Adipocyte (in vitro differentiated cells): ENCODE measurements at regions not wholly inside any gene's neighbourhood (a gene's known extent, or its start where the extent isn't known, plus 50 kb on each side); places are given as distances from the start of the nearest gene placed in this dataset.

Experiments
- DNase-seq: peaks from one replicate; pipeline ENCODE4 v3.0.0-alpha.2; 2015; ENCODE audit warnings: low read depth
- H3K27me3 ChIP-seq: replicated peaks from 2 replicates; pipeline ENCODE4 v1.7.0; 2013; ENCODE audit warnings: mild to moderate bottlenecking, low read length, moderate library complexity; ENCODE audit not compliant: control insufficient read depth, insufficient read depth
- H3K36me3 ChIP-seq: 2 replicates; pipeline ENCODE4 v1.7.0; 2013; ENCODE audit warnings: low read length, mild to moderate bottlenecking, moderate library complexity; ENCODE audit not compliant: control insufficient read depth, insufficient read depth, severe bottlenecking
- H3K4me1 ChIP-seq: 2 replicates; pipeline ENCODE4 v1.7.0; 2013; ENCODE audit warnings: mild to moderate bottlenecking, low read length, moderate library complexity; ENCODE audit not compliant: control insufficient read depth, insufficient read depth
- H3K4me3 ChIP-seq: 2 replicates; pipeline ENCODE4 v1.7.0; 2013; ENCODE audit warnings: mild to moderate bottlenecking, low read length, moderate library complexity
- H3K9ac ChIP-seq: 2 replicates; pipeline ENCODE4 v1.7.0; 2013; ENCODE audit warnings: mild to moderate bottlenecking, low read length, moderate library complexity
- H3K9me3 ChIP-seq: 2 replicates; pipeline ENCODE4 v1.7.0; 2013; ENCODE audit warnings: mild to moderate bottlenecking, low read length, moderate library complexity; ENCODE audit not compliant: control insufficient read depth

DNA sequence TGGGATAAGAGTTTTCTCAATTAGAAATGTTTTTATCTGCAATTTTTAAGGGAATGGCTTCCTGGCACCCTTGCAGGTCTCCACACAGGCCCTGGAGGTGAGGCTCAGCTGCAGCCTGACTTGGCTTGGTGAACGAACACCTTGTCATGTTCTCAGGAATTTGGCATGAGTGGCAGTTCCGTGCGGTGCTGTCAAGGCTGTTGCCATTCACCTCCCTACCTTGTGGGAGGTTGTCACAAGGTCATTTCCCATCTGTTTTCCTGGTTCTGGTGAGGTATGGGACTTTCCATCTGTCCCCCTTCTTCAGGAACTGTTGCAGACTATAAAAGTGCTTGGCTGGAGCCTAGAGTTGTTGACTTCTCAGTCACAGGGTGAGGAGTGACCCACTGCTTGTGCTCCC, 82.9 kb downstream of the ELOVL4 start:
- DNase-seq = no peak
- Histone ChIP-seq H3K36me3 (no peaks in the 10 kb centered on the region), H3K4me3 (no peak overlapping the region), H3K4me1 (no peaks in the 10 kb centered on the region), H3K9ac (no peak overlapping the region), H3K9me3 (no peaks in the 10 kb centered on the region), H3K27me3 (no peaks in the 10 kb centered on the region)

DNA sequence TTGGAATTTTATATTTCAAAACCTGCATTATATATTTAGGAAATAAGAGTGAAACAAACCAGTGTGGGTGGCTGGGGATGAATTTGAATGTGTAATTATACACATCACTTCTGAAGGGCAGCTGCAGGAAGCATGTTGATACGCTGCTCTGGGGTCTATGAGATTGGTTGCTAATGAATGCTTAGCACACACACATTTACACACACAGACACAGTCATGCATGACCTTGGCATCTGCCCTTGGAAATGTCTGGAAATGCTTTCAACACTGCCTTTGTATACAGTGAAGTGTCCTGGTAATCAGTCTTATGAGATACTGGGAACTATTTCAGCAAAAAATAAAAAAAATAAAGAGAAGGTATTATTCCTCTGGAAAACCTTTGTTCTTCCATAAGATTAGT, 83.4 kb downstream of the ELOVL4 start:
- H3K4me3 ChIP-seq = no peak overlapping the region
- no peaks in the 10 kb centered on the region for H3K9me3 ChIP-seq
- H3K9ac ChIP-seq = no peak overlapping the region
- DNase-seq = no peak
- no peaks in the 10 kb centered on the region for H3K27me3 ChIP-seq
- H3K4me1 ChIP-seq = no peaks in the 10 kb centered on the region
- H3K36me3 ChIP-seq = no peaks in the 10 kb centered on the region

DNA sequence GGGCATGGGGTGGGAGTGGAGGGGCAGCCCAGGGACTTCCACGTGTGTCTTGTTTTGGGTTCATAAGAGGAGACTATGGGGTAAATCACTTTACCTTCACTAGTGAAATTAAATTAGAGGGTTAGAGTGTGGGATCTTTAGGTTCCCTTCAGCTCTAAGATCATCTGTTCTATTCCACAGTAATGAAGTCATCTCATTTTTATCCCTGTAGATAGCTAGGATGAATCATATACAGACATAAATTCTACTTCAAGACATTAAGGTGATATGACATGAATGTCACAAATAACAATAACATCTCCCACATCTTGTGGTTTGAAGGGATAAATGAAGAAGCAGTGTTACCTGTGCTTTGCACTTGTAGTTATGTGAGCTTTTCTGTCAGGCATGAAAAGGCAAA, 83.8 kb downstream of the ELOVL4 start:
- no peaks in the 10 kb centered on the region for H3K27me3 ChIP-seq
- no peak overlapping the region for H3K9ac ChIP-seq
- no peak for DNase-seq
- no peak overlapping the region for H3K4me3 ChIP-seq
- H3K9me3 ChIP-seq = no peaks in the 10 kb centered on the region
- H3K36me3 ChIP-seq = no peaks in the 10 kb centered on the region
- H3K4me1 ChIP-seq = no peaks in the 10 kb centered on the region

DNA sequence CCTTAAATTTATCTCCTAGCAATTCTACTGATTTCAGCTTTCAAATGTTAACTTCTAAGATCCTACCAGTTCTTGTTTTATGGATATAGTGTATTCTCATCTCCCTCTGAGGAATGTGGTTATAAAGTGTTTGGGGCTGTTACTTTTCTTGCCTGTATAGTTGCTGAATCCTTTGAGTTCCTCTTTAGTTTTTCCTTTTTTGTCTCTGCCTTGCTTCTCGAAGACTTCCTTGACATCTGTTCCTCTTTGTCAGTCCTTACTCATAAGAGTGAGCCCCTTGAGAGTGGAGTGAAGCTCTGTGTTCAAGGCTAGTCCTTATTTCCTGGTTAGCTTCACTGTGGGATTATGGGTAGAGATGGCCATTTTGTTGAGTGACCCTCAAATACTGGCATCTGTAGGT, 84.6 kb downstream of the ELOVL4 start:
- Histone ChIP-seq H3K9me3 (no peaks in the 10 kb centered on the region), H3K4me1 (no peaks in the 10 kb centered on the region), H3K36me3 (no peaks in the 10 kb centered on the region), H3K4me3 (no peak overlapping the region), H3K27me3 (no peaks in the 10 kb centered on the region), H3K9ac (no peak overlapping the region)
- DNase-seq = no peak

DNA sequence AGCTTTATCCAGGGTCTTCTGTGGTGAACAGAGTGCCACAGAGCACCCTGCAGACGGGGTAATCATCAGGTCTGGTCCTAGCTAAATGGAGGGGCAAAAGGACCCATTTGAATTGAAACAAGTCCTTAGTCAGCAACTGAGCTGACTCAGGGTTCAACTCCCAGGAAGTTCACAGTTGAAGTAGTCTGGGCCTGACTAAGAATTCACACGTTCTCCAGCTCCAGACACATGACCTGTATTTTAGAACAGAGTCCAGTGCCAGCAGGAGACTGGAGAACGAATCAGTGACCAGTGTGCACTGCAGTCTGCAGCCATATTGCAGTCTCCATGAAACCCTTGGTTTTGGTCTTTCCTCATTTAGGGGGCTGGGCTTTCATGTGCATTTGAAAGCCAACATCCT, 85.2 kb downstream of the ELOVL4 start:
- Histone ChIP-seq H3K4me1 (no peaks in the 10 kb centered on the region), H3K4me3 (no peak overlapping the region), H3K9ac (no peak overlapping the region), H3K27me3 (no peaks in the 10 kb centered on the region), H3K9me3 (no peaks in the 10 kb centered on the region), H3K36me3 (no peaks in the 10 kb centered on the region)
- no peak for DNase-seq

DNA sequence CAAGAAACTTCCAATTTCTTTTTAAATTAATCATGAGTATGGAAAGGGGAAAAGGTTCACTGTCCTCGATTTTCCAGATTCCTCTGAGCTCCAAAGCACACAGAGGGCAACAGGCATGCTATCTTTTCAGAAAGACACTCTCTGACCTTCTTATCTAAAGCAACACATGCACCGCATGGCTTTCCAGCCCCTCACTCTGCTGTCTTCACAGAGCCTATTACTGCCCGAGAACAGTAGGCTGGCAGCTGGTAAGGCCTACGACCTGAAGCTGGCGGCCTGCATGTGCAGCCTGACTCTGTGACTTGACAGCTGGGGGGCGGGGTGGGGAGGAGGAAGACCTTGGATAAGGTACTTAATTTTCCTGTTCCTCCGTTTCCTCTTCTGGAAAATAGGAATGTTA, 86.3 kb downstream of the ELOVL4 start:
- H3K9ac ChIP-seq = no peak overlapping the region
- no peaks in the 10 kb centered on the region for H3K36me3 ChIP-seq
- no peak overlapping the region for H3K4me3 ChIP-seq
- no peaks in the 10 kb centered on the region for H3K27me3 ChIP-seq
- H3K9me3 ChIP-seq = no peaks in the 10 kb centered on the region
- H3K4me1 ChIP-seq = no peaks in the 10 kb centered on the region
- no peak for DNase-seq

DNA sequence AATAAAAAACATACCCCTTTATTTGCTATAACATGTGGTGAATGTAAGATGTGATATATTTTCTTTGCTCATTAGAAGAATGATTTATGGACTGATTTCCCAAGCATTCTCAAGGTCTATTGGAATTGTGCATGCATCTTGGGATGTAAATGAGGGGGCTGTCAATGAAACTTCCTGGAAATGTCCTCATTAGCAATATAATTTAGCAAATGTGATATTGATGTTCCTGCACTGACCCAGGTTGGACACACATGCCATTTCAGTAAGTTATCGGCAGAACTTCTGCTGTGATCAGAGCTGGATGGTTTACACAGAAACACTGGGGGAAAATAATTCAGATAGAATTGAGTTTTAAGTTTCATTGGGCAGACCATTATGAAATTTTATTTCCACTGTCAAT, 99.9 kb downstream of the ELOVL4 start:
- no peaks in the 10 kb centered on the region for H3K36me3 ChIP-seq
- no peak for DNase-seq
- no peaks in the 10 kb centered on the region for H3K4me1 ChIP-seq
- no peaks in the 10 kb centered on the region for H3K27me3 ChIP-seq
- no peak overlapping the region for H3K9ac ChIP-seq
- no peak overlapping the region for H3K4me3 ChIP-seq
- no peaks in the 10 kb centered on the region for H3K9me3 ChIP-seq

DNA sequence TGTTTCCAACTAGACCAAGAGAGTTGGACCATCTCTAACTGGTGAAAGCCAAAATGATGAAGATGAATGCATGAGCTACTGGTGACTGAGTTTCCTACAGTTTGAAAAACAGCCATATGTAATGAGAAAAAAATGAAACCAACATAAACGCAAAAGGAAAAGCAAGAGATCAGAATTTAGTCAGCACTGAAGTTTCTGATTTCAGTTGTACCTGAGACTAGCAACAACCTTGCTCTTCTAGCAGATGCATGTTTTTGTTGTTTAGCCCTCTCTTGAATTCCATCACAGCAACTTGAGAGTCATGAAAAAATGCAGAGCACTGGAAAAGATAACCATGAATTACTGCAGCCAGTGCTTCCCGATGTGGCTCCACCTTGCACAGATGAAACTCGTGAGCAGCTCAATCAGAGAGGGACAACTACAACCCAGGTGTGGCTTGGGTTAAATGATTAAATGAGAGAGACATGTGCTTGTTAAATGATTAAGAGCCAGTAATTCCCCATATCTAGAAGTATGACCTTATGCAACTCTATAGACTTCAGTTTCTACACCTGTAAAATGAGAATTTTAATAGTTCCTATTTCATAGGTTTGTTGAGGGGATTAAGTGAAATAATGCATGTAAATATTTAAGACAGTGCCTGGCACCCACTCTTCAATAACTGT, 104.8 kb downstream of the ELOVL4 start:
- H3K4me3 ChIP-seq = no peak overlapping the region
- no peaks in the 10 kb centered on the region for H3K36me3 ChIP-seq
- no peaks in the 10 kb centered on the region for H3K4me1 ChIP-seq
- H3K27me3 ChIP-seq = no peaks in the 10 kb centered on the region
- H3K9me3 ChIP-seq = peaks cover 30% of the 10 kb centered on the region
- DNase-seq = no peak
- no peak overlapping the region for H3K9ac ChIP-seq

DNA sequence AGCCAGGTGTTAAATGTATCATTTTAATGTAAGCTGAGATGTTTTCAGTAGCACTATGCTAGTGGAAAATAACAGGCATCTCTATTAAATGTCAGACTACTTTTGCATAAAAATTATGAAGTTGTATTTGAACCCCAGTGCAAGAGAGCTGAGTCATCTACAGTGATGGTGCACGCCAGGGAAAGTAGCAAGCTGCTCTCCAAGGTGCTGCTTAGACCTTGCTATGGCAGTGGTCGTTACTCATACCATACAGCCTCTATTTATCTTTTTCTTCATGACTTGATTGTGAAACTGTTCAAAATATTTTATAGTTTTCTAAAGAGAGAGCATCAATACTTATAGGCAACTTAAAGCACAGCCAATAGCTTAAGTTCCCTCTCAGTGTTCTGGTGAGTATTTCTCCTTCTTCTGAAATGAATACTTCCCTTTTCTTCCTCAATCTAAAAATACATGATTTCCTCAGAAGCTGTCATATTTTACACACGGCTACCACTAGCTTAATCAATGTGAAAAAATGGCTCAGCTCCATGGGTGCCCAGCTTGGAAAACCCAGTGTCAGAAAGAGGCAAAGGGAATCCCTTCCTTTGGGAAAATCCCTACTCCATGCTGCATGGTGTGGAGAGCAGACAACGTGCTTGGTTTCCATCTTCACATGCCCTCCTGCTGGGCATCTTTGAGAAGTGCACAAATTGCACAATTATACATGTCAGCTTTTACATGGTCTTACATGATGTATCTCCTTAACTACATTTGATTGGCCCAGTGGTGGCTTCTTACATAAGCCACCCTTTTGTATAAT, 105.6 kb downstream of the ELOVL4 start:
- H3K9ac ChIP-seq = no peak overlapping the region
- no peaks in the 10 kb centered on the region for H3K27me3 ChIP-seq
- no peak overlapping the region for H3K4me3 ChIP-seq
- DNase-seq = no peak
- no peaks in the 10 kb centered on the region for H3K36me3 ChIP-seq
- H3K9me3 ChIP-seq = peaks cover 30% of the 10 kb centered on the region
- no peaks in the 10 kb centered on the region for H3K4me1 ChIP-seq

DNA sequence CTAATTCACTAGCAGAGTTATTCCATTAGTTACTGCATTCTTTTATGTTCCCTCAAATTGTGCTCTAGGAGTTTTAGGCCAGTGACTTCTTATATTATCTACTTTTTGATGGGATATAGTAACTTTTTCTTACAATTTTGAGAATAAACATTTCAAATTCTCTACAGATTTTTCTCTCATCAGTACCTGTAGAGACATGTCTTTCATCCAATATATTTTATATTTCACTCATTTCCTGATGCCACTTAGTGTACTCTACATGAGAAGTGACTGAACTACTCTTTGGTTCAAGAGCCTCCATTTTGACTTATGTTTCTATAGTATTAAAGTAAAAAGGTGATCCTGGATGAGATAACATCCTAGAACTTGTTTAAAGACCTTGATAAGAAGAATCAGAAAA, 108.5 kb downstream of the ELOVL4 start:
- no peak for DNase-seq
- H3K9me3 ChIP-seq = peaks cover 30% of the 10 kb centered on the region
- H3K4me1 ChIP-seq = no peaks in the 10 kb centered on the region
- no peaks in the 10 kb centered on the region for H3K36me3 ChIP-seq
- no peak overlapping the region for H3K4me3 ChIP-seq
- no peaks in the 10 kb centered on the region for H3K27me3 ChIP-seq
- no peak overlapping the region for H3K9ac ChIP-seq

DNA sequence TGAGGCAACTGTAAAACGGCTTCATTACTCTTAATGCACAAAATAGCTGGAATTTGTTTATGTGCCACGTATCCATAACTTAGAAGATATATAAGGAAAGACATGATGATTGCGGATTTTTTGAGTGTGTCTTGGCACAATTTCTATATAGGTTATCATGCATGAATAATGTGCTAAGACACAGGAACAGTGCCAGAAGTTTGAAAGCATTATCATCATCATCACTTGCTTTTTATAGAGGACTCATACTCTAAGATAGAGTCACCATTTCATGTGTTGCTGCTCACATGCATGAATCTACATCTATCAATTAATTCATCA, 113.4 kb downstream of the ELOVL4 start:
- Histone ChIP-seq H3K4me1 (no peaks in the 10 kb centered on the region), H3K4me3 (no peak overlapping the region), H3K27me3 (no peaks in the 10 kb centered on the region), H3K9me3 (peaks cover 9% of the 10 kb centered on the region), H3K9ac (no peak overlapping the region), H3K36me3 (no peaks in the 10 kb centered on the region)
- no peak for DNase-seq
